GM19452 (cell line): ENCODE measurements at regions not wholly inside any gene's neighbourhood (a gene's known extent, or its start where the extent isn't known, plus 50 kb on each side); places are given as distances from the start of the nearest gene placed in this dataset.

Source experiments
- ATAC-seq: cut with Tn5 transposase; IDR thresholded peaks from one replicate; pipeline ENCODE4 v1.9.1; 2021; ENCODE audit not compliant: unreplicated experiment

- ATAC-seq = no peak
Observed at GRCh38 chr21:16968436-16968835, 544.4 kb upstream of the CXADR start.

DNA sequence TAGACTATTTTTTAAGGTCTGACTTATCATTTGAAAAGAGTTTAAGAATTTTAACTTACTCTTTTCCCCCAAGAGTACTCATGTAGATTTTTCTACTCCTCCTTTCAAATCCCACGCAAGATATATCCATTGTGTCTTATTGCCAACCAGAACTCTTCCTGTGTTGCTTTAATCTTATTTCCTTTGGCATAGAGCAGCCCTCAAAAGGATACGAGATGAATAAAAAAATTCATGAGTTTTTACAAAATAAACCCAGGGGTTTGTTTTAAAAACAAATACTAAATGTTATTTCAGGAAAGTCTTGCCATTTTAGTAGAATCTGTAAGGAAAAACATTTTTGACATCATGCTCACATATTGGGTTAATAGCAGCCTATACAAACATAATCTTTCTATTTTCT is 543.2 kb upstream of the CXADR start:
- ATAC-seq = no peak

- ATAC-seq = no peak
Observed at GRCh38 chr21:16974060-16974459, 538.8 kb upstream of the CXADR start.

DNA sequence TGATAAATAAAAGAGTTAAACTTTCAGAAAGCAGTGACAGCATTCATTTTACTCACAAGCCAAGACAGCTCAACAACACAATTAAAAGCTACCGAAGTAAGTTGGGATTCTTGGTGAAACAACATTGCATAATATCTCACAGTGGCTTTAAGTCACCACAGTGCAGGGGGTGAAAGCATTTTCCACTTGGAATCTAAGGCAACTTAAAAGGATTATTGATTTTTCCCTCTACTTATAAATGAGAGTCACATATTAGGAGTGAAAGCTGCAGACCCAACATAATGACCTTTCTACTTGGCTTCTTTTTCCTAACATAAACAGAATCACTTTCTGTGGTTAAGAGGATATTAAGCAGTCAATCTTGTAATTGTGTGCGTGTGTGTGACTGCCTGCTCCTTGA is 536.6 kb upstream of the CXADR start:
- no peak for ATAC-seq

GRCh38 chr21:16978309-16978895 is 534.4 kb upstream of the CXADR start:
- ATAC-seq = no peak

- ATAC-seq = no peak
Observed at GRCh38 chr21:16979574-16979973, 533.3 kb upstream of the CXADR start.

GRCh38 chr21:16983420-16983819 is 529.4 kb upstream of the CXADR start:
- ATAC-seq = no peak

GRCh38 chr21:16992448-16992847 is 520.4 kb upstream of the CXADR start:
- ATAC-seq = no peak

- no peak for ATAC-seq
Observed at GRCh38 chr21:16993416-16994038, 519.3 kb upstream of the CXADR start.

- ATAC-seq = no peak
Observed at GRCh38 chr21:17002594-17003257, 510.1 kb upstream of the CXADR start.

DNA sequence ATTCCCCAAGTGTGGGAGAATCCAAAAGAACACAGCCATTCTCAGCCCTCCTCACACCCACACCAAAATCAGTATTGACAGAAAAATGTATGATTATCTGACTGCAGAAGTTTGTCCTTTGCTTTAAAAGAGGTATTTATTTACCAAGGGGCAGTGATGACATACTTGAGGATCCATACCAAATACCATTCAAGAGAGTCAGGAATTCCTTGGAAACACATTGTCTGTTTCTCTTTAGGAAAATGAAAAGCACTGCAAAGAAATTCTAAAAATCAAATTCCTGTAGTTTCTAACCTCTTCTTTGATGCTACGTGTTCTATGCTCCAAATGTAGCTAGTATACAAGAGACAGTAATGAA is 509.6 kb upstream of the CXADR start:
- ATAC-seq = no peak

- no peak for ATAC-seq
Observed at GRCh38 chr21:17003763-17004373, 509.0 kb upstream of the CXADR start.

GRCh38 chr21:17032141-17032655 is 480.6 kb upstream of the CXADR start:
- no peak for ATAC-seq

DNA sequence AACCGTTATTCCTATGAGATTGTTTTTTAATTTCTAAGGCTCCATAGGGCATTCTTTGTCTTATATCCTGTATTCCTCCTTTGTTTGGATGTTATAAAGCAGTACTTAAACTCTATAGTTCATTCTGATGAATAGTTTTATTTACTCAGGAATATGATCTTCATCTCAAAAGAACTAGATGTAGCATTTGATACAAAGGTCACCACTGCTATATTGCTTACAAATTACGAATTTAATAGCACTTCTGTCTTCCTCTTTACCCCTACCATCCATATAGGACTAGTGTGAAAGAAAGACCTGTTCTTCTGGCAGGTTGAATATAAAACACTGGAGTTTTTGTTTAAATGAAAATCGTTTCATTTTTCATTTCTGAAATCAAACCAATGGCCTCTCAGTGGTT is 468.1 kb upstream of the CXADR start:
- no peak for ATAC-seq

DNA sequence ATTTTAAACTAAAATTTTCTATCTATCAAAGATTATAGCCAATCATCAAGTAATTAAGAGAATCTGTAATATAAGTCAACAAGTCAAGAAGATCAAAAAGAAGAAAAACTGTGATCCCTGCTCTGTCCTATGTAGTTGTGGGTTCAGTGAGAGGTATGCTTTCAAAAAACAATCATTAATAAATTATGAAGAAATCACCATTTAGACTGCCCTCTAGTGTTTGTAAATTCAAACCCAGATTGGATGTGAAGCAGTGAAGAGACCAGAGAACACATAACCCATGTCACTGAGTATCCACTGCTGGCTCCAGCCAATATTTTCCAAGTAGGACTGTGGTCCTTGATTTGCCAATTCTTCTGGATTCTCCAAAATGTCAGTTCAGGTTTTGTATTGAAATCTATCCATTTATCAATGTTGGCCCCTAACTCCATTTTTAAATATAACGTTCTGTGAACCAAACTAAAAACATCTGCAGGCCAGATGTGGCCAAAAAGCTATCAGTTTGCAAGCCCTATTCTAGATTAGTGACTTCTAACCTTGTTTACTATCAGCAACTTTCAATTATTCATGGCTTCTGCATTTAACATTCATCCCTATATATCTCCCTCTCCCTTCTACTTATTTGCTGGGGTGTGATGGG is 467.5 kb upstream of the CXADR start:
- no peak for ATAC-seq

DNA sequence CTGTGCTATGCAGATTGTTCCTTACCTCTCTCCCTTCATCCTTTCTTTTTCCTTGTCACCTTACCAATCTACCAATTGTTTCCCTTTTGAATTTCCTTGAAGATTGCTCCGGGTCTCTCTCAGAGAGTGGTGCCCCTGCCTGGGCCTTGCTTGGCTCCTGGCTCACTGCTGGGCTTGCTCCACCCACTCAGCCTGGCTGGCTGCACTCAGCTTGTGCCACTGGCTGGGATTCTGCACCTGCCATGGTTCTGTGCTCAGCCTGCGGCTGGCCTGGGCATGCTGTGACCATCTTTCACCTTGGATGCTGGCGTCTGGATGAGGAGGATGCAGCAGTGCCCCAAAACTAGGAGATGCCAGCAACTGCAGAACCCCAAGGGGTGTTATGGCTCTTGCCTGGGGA is 463.9 kb upstream of the CXADR start:
- no peak for ATAC-seq

DNA sequence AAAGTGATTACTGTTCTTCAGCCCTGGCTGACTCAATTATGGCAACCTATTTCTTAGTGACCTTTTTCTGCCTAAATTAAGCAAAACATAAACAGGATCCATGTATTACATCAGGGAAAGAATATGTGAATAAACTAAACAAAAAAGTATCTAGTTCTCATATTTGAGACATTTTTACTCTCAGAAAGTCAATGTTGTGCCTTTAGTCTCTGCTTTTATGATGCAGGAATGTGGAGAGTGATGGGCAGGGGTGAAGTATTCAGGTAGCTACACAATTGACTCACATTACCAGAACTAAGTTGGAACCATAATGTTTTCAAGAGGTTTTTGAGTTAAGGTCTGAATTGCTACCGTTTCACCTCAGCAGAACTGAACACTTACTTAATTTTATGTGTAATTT is 462.7 kb upstream of the CXADR start:
- no peak for ATAC-seq

DNA sequence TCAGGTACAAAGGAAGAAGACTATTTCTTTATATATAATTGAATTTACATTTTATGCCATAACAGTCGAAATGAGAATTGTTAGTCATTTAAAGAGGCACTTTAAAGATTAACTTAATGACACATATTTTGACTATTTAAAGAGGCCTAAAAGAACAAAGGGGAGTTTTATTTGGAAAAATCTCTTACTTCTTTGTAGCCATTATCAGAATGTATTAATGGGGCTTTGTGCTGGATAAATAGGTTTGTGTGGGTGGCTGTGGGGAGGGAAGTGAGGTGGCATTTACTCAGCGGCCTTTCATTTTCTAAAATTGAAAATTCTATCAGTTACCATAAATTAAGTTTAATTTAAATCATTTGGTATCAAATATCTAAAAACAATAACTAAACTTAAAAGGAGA is 462.2 kb upstream of the CXADR start:
- no peak for ATAC-seq

DNA sequence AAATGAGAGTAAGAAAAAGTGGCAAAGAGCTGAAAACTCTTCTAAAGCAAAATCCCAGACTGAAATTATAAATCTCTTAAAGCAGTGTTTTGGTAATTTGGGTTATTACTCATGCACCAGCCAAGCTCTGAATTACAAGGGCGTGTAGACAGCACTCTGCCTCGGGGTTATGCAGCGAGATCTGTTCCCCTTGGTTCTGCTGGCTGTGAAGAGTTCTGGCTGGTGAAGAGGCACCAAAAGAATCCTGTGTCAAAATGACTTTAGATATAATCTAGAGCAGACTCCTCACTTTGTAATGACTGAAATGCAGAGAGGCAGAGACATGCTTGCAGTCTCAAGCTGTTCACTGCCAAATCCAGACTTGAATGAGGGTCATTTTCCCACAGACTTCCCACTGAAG is 461.8 kb upstream of the CXADR start:
- no peak for ATAC-seq

- ATAC-seq = no peak
Observed at GRCh38 chr21:17053321-17053720, 459.5 kb upstream of the CXADR start.

GRCh38 chr21:17059936-17060335 is 452.9 kb upstream of the CXADR start:
- ATAC-seq = no peak

DNA sequence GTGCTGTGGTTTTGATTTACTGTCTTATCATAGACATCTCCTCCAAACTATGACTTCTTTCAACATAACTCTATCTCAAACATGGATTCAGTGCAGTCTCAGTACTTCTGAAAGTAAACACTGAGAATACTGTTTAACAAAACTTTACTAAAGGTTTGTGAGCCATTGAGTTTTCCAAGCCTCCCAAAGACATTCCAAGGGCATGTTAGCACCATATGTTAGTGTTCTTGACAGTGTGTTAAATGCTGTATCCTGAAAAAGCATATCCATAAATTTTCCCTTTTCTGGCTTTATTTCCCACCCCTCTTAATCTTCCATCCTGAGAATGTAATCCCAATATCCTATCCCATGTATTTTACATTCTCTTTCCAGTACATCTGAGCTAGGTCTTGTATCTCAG is 446.8 kb upstream of the CXADR start:
- no peak for ATAC-seq
